Hepatocyte (in vitro differentiated cells): ENCODE measurements at regions not wholly inside any gene's neighbourhood (a gene's known extent, or its start where the extent isn't known, plus 50 kb on each side); places are given as distances from the start of the nearest gene placed in this dataset.

Experiments used
- CTCF ChIP-seq: fragments of 200-600 bp; sonication (generic); IDR thresholded peaks from 2 replicates; pipeline ENCODE4 v1.5.1; 2016; ENCODE audit warnings: antibody characterized with exemption, mild to moderate bottlenecking; ENCODE audit not compliant: poor library complexity
- EZH2 ChIP-seq: fragments of 200-600 bp; sonication (generic); IDR thresholded peaks from 2 replicates; pipeline ENCODE4 v1.6.1; 2016; ENCODE audit warnings: antibody characterized with exemption, mild to moderate bottlenecking, borderline replicate concordance

GRCh38 chr3:80733522-80734176 lies 965.9 kb upstream of the ROBO1 start:
- TF ChIP-seq CTCF: no peak
- no peak for TF ChIP-seq EZH2
